ENCODE measurements at regions not wholly inside any gene's neighbourhood (a gene's known extent, or its start where the extent isn't known, plus 50 kb on each side); places are given as distances from the start of the nearest gene placed in this dataset.

DNA sequence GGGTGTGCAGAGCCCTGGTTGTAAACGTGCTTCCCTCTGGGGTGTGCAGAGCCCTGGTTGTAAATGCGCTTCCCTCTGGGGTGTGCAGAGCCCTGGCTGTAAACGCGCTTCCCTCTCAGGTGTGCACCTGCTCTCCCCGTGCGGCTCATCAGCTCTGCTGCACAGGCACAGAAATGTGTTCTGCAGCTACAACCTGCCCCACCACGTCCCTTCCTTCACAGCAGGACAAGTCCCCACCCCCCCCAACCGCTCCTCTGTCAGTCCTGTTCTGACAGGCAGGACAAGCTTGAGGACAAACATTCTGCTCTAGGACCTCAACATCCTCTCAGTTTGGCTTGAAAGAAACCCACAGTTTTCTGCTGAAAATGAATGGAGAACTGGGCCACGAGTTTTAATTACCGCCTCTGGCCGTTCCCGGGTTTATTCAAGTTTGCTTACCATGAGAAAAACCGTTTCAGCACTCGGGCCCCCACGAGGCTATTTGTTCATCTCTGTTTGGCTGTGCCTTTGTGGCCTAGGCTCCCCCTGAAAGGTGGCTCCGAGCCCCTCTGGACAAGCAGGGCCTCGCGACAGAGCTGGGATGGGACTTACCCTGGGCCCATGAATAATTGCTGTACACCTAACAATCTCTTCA, 81.0 kb upstream of the ASB18 start:
- TF ChIP-seq, protein P1, sequence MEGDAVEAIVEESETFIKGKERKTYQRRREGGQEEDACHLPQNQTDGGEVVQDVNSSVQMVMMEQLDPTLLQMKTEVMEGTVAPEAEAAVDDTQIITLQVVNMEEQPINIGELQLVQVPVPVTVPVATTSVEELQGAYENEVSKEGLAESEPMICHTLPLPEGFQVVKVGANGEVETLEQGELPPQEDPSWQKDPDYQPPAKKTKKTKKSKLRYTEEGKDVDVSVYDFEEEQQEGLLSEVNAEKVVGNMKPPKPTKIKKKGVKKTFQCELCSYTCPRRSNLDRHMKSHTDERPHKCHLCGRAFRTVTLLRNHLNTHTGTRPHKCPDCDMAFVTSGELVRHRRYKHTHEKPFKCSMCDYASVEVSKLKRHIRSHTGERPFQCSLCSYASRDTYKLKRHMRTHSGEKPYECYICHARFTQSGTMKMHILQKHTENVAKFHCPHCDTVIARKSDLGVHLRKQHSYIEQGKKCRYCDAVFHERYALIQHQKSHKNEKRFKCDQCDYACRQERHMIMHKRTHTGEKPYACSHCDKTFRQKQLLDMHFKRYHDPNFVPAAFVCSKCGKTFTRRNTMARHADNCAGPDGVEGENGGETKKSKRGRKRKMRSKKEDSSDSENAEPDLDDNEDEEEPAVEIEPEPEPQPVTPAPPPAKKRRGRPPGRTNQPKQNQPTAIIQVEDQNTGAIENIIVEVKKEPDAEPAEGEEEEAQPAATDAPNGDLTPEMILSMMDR (IDR thresholded peaks at IDR 0.05; ENCODE audit: low read depth, low read length), result no peak
- no peak overlapping the region for H3K4me3 ChIP-seq (replicated peaks in 1 of 2; ENCODE audit: low read depth in 2 of 2, low read length in 2 of 2)
- no peak for DNase-seq (ENCODE audit: low read depth in 2 of 2)

DNA sequence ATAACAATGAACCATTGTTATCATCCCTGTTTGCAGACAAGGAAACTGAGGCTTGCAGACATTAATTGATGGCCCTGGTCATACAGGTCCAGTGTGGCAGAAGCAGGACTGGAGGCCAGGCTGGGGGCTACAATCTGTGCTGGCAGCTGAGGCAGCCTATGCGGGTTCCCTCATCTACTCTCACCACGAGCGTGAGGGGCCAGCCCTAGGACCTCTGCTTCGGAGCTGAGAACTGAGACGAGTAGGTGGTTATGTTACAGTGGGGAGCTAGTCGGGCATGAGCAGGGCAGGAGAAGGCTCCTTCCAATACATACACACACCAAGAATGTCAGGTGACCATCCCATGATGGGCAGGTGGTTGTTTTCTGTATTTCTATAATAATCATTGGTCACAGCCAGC, 82.2 kb upstream of the ASB18 start:
- no peak for DNase-seq (ENCODE audit: low read depth in 2 of 2)
- no peak overlapping the region for H3K4me3 ChIP-seq (replicated peaks in 1 of 2; ENCODE audit: low read depth in 2 of 2, low read length in 2 of 2)
- TF ChIP-seq, protein P1 (IDR thresholded peaks at IDR 0.05; ENCODE audit: low read depth, low read length), result no peak

DNA sequence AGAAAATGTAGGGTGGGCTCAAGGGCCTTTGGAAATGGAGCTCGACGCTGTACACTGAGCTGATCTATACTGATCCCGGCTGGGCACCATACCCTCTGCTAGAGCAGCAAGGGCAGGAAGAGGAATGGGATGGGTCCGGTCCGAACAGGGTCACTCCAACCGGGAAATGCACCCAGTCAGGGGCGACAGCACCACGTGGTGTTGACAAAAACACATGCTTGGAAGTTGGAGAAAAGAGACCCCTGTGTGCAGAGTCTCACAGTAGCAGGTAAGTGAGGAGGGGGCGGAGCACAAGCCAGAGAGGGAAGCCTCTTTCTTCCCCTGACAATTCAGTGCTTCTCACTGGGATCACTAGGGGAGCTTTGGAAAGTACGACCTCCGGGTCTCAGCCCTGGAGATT, 84.1 kb upstream of the ASB18 start:
- no peak for DNase-seq (ENCODE audit: low read depth in 2 of 2)
- TF ChIP-seq, protein P1 (IDR thresholded peaks at IDR 0.05; ENCODE audit: low read depth, low read length), result no peak
- no peak overlapping the region for H3K4me3 ChIP-seq (replicated peaks in 1 of 2; ENCODE audit: low read depth in 2 of 2, low read length in 2 of 2)

DNA sequence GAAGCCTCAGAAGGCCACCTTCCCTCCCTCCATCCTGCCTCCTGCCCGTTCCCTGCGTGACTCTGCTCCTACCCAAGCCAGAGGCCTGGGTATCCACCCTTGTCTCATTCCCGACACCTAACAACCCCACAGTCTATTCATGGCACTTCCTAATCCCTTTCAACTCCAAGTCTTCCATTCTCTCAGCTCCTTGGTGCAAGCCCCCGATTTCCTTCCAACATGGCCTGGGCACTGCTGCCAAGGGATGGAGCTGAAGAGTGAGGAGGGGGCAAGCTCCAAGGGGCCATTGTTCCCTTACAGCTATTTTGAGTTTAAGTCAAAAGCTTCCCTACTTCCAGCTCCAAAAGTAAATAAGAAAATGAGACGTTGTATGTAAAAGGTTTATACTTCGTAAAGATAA, 84.8 kb upstream of the ASB18 start:
- TF ChIP-seq, protein P1 (IDR thresholded peaks at IDR 0.05; ENCODE audit: low read depth, low read length), result no peak
- no peak for DNase-seq (ENCODE audit: low read depth in 2 of 2)
- no peak overlapping the region for H3K4me3 ChIP-seq (replicated peaks in 1 of 2; ENCODE audit: low read depth in 2 of 2, low read length in 2 of 2)

DNA sequence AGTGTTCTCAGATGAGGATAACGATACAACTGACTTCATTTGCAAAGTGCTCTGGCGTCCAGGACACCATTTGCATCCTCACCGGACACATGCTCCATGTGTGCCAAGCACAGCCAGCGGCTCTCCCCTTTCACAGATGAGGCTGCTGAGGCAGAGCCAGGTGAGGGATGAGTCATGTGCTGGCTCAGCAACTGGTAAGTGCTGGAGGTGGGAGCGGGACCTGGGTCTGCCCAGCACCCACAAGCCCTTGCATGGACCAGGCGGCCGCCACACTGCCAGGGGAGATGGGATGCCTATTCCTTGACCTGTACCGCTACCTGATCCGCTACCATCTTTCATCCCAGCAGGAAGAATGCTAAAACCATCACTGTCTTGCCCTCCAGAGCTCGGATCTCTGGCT, 86.2 kb upstream of the ASB18 start:
- TF ChIP-seq, protein P1 (IDR thresholded peaks at IDR 0.05; ENCODE audit: low read depth, low read length), result no peak
- no peak overlapping the region for H3K4me3 ChIP-seq (replicated peaks in 1 of 2; ENCODE audit: low read depth in 2 of 2, low read length in 2 of 2)
- no peak for DNase-seq (ENCODE audit: low read depth in 2 of 2)

DNA sequence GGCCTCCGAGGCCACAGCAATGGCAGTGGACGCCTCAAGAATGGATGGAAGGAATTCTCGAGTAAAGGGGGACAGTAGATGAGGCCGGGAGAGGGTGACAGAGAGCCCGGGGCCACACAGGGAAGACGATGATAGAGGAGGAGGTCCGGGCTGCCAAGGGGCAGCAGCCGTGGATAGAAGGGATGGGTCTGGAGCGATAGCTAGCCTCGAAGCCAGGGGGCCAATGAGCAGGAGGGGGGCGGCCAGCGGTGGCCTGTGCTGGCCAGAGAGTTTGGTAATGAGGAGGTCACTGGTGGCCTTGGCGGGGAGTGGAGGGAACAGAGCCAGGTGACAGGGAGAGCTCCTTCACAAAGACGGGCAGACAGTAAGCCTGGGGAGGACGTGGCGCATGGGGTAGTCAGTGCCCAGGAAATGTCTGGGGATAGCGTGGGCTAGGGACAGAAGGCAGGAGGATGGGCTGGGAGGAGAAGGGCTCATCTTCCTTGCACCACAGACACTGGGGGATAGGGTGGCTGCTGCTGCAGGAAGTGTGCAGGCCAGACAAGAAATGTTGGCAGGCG, 87.8 kb upstream of the ASB18 start:
- H3K4me3 ChIP-seq (replicated peaks in 1 of 2; ENCODE audit: low read depth in 2 of 2, low read length in 2 of 2), result no peak overlapping the region
- TF ChIP-seq, protein P1 (IDR thresholded peaks at IDR 0.05; ENCODE audit: low read depth, low read length), result no peak
- DNase-seq (ENCODE audit: low read depth in 2 of 2), result no peak

Data from cardiac fibroblast (primary cell).